ENCODE measurements at regions not wholly inside any gene's neighbourhood (a gene's known extent, or its start where the extent isn't known, plus 50 kb on each side); places are given as distances from the start of the nearest gene placed in this dataset.

DNA sequence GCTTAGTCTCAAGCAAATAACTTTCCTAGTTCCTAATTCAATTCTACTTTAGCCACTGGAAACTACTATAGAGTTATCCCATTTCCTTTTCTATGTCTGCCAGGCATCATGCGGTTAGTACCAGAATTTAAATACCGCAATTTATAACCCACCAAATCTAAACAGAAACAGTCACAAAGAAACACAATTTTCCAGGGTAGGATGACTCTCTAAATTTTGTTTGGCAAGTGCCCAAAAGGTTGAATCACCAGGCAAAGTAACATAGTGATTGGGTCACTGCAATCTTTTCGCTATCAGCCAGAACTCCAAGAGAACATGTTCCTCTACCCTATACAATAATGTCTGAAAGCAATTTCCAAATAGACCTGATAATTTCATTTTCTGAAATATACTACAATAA lies 240.2 kb upstream of the GRIA3 start:
- TF ChIP-seq, protein P1, sequence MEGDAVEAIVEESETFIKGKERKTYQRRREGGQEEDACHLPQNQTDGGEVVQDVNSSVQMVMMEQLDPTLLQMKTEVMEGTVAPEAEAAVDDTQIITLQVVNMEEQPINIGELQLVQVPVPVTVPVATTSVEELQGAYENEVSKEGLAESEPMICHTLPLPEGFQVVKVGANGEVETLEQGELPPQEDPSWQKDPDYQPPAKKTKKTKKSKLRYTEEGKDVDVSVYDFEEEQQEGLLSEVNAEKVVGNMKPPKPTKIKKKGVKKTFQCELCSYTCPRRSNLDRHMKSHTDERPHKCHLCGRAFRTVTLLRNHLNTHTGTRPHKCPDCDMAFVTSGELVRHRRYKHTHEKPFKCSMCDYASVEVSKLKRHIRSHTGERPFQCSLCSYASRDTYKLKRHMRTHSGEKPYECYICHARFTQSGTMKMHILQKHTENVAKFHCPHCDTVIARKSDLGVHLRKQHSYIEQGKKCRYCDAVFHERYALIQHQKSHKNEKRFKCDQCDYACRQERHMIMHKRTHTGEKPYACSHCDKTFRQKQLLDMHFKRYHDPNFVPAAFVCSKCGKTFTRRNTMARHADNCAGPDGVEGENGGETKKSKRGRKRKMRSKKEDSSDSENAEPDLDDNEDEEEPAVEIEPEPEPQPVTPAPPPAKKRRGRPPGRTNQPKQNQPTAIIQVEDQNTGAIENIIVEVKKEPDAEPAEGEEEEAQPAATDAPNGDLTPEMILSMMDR (IDR thresholded peaks at IDR 0.05; ENCODE audit: low read depth, low read length, poor library complexity, severe bottlenecking), result no peak
- no peak for TF ChIP-seq EZH2phosphoT487 (IDR thresholded peaks at IDR 0.05; ENCODE audit: borderline replicate concordance, low read length)
